ENCODE measurements at regions not wholly inside any gene's neighbourhood (a gene's known extent, or its start where the extent isn't known, plus 50 kb on each side); places are given as distances from the start of the nearest gene placed in this dataset.

DNA sequence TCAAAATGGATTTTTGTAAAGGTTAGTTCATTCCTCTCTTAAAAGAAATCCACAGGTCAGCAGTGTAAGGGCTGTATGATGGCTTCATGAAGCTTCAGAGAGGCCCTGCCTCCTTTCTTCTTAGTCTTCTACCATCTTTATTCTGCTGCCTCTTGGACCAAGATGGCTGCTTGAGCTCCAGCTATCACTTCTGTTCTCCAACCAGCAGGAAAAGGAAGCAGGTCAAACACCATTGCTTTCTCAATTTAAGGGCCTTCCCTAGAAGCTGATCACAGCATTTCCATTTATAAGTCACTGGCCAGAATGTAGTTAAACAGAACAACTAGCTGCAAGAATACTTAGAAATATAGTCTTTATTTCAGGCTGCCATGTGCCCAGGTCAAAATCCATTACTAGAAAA is 336.8 kb upstream of the KLF3 start:
- TF ChIP-seq EP300 (IDR thresholded peaks at IDR 0.05) (no peak), POLR2A (IDR thresholded peaks at IDR 0.05) (no peak), POLR2AphosphoS5 (IDR thresholded peaks at IDR 0.05) (no peak)
- TF ChIP-seq, protein P1, sequence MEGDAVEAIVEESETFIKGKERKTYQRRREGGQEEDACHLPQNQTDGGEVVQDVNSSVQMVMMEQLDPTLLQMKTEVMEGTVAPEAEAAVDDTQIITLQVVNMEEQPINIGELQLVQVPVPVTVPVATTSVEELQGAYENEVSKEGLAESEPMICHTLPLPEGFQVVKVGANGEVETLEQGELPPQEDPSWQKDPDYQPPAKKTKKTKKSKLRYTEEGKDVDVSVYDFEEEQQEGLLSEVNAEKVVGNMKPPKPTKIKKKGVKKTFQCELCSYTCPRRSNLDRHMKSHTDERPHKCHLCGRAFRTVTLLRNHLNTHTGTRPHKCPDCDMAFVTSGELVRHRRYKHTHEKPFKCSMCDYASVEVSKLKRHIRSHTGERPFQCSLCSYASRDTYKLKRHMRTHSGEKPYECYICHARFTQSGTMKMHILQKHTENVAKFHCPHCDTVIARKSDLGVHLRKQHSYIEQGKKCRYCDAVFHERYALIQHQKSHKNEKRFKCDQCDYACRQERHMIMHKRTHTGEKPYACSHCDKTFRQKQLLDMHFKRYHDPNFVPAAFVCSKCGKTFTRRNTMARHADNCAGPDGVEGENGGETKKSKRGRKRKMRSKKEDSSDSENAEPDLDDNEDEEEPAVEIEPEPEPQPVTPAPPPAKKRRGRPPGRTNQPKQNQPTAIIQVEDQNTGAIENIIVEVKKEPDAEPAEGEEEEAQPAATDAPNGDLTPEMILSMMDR (IDR thresholded peaks at IDR 0.05) = no peak

Measured in gastroesophageal sphincter (tissue), 3 donors.